22Rv1 (cell line): ENCODE measurements at regions not wholly inside any gene's neighbourhood (a gene's known extent, or its start where the extent isn't known, plus 50 kb on each side); places are given as distances from the start of the nearest gene placed in this dataset.

Source experiments
- H3K27ac ChIP-seq: fragments of 450-650 bp; 2 replicates; pipeline ENCODE4 v1.5.1; 2017
- CTCF ChIP-seq: fragments of 450-650 bp; IDR thresholded peaks from 2 replicates; pipeline ENCODE4 v1.5.1; 2017; ENCODE audit warnings: mild to moderate bottlenecking
- ZFX ChIP-seq: fragments of 450-650 bp; IDR thresholded peaks from 2 replicates; pipeline ENCODE4 v1.6.1; 2017; ENCODE audit warnings: antibody characterized with exemption, borderline replicate concordance

- TF ChIP-seq ZFX (no peak), CTCF (no peak)
- no peak overlapping the region for H3K27ac ChIP-seq
These were observed 474.0 kb downstream of the SETD4 start for GRCh38 chr21:35586305-35586704.

- TF ChIP-seq CTCF (no peak), ZFX (no peak)
- no peak overlapping the region for H3K27ac ChIP-seq
These were observed 474.4 kb downstream of the SETD4 start for GRCh38 chr21:35585878-35586277.

GRCh38 chr21:35585155-35585554 is 475.2 kb downstream of the SETD4 start:
- H3K27ac ChIP-seq, result no peak overlapping the region
- TF ChIP-seq ZFX (no peak), CTCF (no peak)

- H3K27ac ChIP-seq, result no peak overlapping the region
- TF ChIP-seq ZFX, result no peak
These were observed 476.6 kb downstream of the SETD4 start for GRCh38 chr21:35583566-35584216.

GRCh38 chr21:35582731-35583130 is 477.6 kb downstream of the SETD4 start:
- H3K27ac ChIP-seq, result no peak overlapping the region
- TF ChIP-seq CTCF, result no peak
- TF ChIP-seq ZFX, result no peak

- H3K27ac ChIP-seq, result no peak overlapping the region
- no peak for TF ChIP-seq ZFX
- TF ChIP-seq CTCF, result no peak
These were observed 478.7 kb downstream of the SETD4 start for GRCh38 chr21:35581640-35582039.

- TF ChIP-seq CTCF, result no peak
- TF ChIP-seq ZFX, result no peak
- H3K27ac ChIP-seq, result no peak overlapping the region
These were observed 480.6 kb downstream of the SETD4 start for GRCh38 chr21:35579520-35580293.
